A549 (cell line): ENCODE measurements at regions not wholly inside any gene's neighbourhood (a gene's known extent, or its start where the extent isn't known, plus 50 kb on each side); places are given as distances from the start of the nearest gene placed in this dataset.
"Not testable (repeated sequence)": the region's sequence is repeated elsewhere in the genome, so short reads cannot be mapped to it uniquely, and the experiment has no call there.

Source experiments
- CEBPB ChIP-seq, 2 experiments: fragments of >200 bp in 1 of 2; sonication (Bioruptor Twin) in 1 of 2; formaldehyde crosslinking in 1 of 2; IDR thresholded peaks; 2 replicates each; pipeline ENCODE4 v1.6.1; 2012 to 2016
- EP300 ChIP-seq, 2 experiments: fragments of >200 bp; sonication (Bioruptor Twin); formaldehyde crosslinking; IDR thresholded peaks; 2 replicates in 1 of 2; 3 replicates in 1 of 2; pipeline ENCODE4 v1.6.1; 2016 to 2017
- MAFK ChIP-seq: fragments of 450-650 bp; IDR thresholded peaks from 2 replicates; pipeline ENCODE4 v1.6.1; 2014; ENCODE audit not compliant: partially characterized antibody
- MAZ ChIP-seq: fragments of 150-350 bp; IDR thresholded peaks from 2 replicates; pipeline ENCODE4 v1.6.1; 2014; ENCODE audit warnings: antibody characterized with exemption, low read depth, low read length, borderline replicate concordance
- MYC ChIP-seq: IDR thresholded peaks from 2 replicates; pipeline ENCODE4 v1.6.1; 2012; ENCODE audit warnings: mild to moderate bottlenecking, inconsistent platforms, low read length, improper control_type of control experiment, borderline replicate concordance
- POLR2A ChIP-seq: IDR thresholded peaks from 2 replicates; pipeline ENCODE4 v1.6.1; 2012; ENCODE audit warnings: mild to moderate bottlenecking, low read length
- RFX5 ChIP-seq: fragments of 450-650 bp; IDR thresholded peaks from 2 replicates; pipeline ENCODE4 v1.7.1; 2014; ENCODE audit warnings: antibody characterized with exemption, mild to moderate bottlenecking, moderate library complexity
- SMC3 ChIP-seq: fragments of >200 bp; sonication (Bioruptor Twin); formaldehyde crosslinking; IDR thresholded peaks from 3 replicates; pipeline ENCODE4 v1.6.1; 2018; ENCODE audit warnings: inconsistent platforms
- TF ChIP-seq, protein P1 (sequence below): fragments of 450-650 bp; IDR thresholded peaks from 2 replicates; pipeline ENCODE4 v1.6.1; 2014; ENCODE audit warnings: antibody characterized with exemption
- TF ChIP-seq, protein P2 (sequence below): fragments of >200 bp; sonication (Bioruptor Twin); formaldehyde crosslinking; IDR thresholded peaks from 3 replicates; pipeline ENCODE4 v1.5.1; 2016
- TF ChIP-seq, protein P3 (sequence below): fragments of 200-600 bp; sonication (generic); IDR thresholded peaks from 2 replicates; pipeline ENCODE4 v1.6.1; 2016; ENCODE audit warnings: antibody characterized with exemption, mild to moderate bottlenecking, moderate library complexity
- TF ChIP-seq, protein P4 (sequence below): IDR thresholded peaks from 2 replicates; pipeline ENCODE4 v1.6.1; 2012
- TF ChIP-seq, protein P5 (sequence below): fragments of 150-350 bp; IDR thresholded peaks from 2 replicates; pipeline ENCODE4 v1.6.1; 2014; ENCODE audit warnings: low read depth, mild to moderate bottlenecking, low read length

DNA sequence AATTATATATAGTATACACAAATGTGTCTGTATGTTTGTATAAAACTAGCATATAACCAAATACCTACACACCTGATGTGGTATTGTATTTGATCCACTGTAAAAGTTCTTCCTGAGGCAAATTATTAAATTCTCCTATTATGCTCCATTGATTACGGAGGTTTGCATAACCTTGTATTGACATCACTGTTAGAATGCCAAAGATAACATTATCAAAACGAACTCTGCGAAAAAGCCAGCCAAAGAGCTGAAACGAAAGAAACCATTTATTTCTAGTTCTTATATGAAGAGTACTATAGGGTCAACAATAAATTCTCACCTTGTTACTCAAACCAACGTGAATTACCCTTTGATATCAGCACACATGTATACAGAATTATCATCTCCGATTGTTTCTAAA lies 65.6 kb upstream of the DPY19L1 start:
- TF ChIP-seq, protein P1, sequence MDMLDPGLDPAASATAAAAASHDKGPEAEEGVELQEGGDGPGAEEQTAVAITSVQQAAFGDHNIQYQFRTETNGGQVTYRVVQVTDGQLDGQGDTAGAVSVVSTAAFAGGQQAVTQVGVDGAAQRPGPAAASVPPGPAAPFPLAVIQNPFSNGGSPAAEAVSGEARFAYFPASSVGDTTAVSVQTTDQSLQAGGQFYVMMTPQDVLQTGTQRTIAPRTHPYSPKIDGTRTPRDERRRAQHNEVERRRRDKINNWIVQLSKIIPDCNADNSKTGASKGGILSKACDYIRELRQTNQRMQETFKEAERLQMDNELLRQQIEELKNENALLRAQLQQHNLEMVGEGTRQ: not testable (repeated sequence)
- TF ChIP-seq, protein P2, sequence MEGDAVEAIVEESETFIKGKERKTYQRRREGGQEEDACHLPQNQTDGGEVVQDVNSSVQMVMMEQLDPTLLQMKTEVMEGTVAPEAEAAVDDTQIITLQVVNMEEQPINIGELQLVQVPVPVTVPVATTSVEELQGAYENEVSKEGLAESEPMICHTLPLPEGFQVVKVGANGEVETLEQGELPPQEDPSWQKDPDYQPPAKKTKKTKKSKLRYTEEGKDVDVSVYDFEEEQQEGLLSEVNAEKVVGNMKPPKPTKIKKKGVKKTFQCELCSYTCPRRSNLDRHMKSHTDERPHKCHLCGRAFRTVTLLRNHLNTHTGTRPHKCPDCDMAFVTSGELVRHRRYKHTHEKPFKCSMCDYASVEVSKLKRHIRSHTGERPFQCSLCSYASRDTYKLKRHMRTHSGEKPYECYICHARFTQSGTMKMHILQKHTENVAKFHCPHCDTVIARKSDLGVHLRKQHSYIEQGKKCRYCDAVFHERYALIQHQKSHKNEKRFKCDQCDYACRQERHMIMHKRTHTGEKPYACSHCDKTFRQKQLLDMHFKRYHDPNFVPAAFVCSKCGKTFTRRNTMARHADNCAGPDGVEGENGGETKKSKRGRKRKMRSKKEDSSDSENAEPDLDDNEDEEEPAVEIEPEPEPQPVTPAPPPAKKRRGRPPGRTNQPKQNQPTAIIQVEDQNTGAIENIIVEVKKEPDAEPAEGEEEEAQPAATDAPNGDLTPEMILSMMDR: not testable (repeated sequence)
- TF ChIP-seq, protein P3, sequence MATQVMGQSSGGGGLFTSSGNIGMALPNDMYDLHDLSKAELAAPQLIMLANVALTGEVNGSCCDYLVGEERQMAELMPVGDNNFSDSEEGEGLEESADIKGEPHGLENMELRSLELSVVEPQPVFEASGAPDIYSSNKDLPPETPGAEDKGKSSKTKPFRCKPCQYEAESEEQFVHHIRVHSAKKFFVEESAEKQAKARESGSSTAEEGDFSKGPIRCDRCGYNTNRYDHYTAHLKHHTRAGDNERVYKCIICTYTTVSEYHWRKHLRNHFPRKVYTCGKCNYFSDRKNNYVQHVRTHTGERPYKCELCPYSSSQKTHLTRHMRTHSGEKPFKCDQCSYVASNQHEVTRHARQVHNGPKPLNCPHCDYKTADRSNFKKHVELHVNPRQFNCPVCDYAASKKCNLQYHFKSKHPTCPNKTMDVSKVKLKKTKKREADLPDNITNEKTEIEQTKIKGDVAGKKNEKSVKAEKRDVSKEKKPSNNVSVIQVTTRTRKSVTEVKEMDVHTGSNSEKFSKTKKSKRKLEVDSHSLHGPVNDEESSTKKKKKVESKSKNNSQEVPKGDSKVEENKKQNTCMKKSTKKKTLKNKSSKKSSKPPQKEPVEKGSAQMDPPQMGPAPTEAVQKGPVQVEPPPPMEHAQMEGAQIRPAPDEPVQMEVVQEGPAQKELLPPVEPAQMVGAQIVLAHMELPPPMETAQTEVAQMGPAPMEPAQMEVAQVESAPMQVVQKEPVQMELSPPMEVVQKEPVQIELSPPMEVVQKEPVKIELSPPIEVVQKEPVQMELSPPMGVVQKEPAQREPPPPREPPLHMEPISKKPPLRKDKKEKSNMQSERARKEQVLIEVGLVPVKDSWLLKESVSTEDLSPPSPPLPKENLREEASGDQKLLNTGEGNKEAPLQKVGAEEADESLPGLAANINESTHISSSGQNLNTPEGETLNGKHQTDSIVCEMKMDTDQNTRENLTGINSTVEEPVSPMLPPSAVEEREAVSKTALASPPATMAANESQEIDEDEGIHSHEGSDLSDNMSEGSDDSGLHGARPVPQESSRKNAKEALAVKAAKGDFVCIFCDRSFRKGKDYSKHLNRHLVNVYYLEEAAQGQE: not testable (repeated sequence)
- not testable (repeated sequence) for TF ChIP-seq SMC3; RFX5; POLR2A; MAZ; MYC; MAFK; EP300 (IDR thresholded peaks at IDR 0.05); CEBPB (IDR thresholded peaks at IDR 0.05)
- TF ChIP-seq, protein P4, sequence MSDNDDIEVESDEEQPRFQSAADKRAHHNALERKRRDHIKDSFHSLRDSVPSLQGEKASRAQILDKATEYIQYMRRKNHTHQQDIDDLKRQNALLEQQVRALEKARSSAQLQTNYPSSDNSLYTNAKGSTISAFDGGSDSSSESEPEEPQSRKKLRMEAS: not testable (repeated sequence)
- TF ChIP-seq, protein P5, sequence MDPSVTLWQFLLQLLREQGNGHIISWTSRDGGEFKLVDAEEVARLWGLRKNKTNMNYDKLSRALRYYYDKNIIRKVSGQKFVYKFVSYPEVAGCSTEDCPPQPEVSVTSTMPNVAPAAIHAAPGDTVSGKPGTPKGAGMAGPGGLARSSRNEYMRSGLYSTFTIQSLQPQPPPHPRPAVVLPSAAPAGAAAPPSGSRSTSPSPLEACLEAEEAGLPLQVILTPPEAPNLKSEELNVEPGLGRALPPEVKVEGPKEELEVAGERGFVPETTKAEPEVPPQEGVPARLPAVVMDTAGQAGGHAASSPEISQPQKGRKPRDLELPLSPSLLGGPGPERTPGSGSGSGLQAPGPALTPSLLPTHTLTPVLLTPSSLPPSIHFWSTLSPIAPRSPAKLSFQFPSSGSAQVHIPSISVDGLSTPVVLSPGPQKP: not testable (repeated sequence)
